Memory B cell (primary cell): ENCODE measurements at regions not wholly inside any gene's neighbourhood (a gene's known extent, or its start where the extent isn't known, plus 50 kb on each side); places are given as distances from the start of the nearest gene placed in this dataset.
"Not testable (repeated sequence)": the region's sequence is repeated elsewhere in the genome, so short reads cannot be mapped to it uniquely, and the experiment has no call there.

Experiments
- ATAC-seq: fragments of 150-1000 bp; cut with Tn5 transposase; 2 replicates; pipeline ENCODE4 v1.10.0; 2021; ENCODE audit warnings: low read depth, mild to moderate bottlenecking, moderate library complexity
- DNase-seq, 2 donors: peaks; one replicate each; pipeline ENCODE4 v3.0.0; 2022; ENCODE audit warnings: low spot score in 2 of 2
- H3K27ac Mint-ChIP-seq: one replicate; pipeline ENCODE4 v1.8.0; 2022; ENCODE audit warnings: mild to moderate bottlenecking, moderate library complexity, mixed read lengths
- H3K27me3 Mint-ChIP-seq: one replicate; pipeline ENCODE4 v1.8.0; 2022; ENCODE audit warnings: mixed read lengths
- H3K36me3 Mint-ChIP-seq: one replicate; pipeline ENCODE4 v1.8.0; 2022; ENCODE audit warnings: mild to moderate bottlenecking, mixed read lengths
- H3K4me1 Mint-ChIP-seq: one replicate; pipeline ENCODE4 v1.8.0; 2022; ENCODE audit warnings: mixed read lengths
- H3K4me3 Mint-ChIP-seq: one replicate; pipeline ENCODE4 v1.8.0; 2022; ENCODE audit warnings: mild to moderate bottlenecking, moderate library complexity, mixed read lengths
- H3K9me3 Mint-ChIP-seq: one replicate; pipeline ENCODE4 v1.8.0; 2022; ENCODE audit warnings: mixed read lengths

DNA sequence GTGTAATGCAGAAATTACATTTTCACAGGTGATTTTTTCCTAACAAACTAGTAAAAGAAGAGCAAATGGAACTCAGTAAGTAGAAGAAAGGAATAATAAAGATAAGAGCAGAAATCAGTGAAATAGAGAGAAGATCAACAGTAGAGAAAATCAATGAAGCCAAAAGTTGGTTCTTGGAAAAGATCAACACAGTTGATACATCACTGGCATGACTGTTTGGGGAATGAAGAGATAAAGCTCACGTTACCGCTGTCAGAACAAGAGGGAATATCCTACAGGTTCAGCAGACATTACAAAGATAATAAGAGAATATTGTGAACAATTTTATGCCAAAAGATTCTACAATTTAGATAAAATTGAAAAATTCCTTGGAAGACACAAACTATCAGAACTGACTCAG, 146.4 kb downstream of the ACTR3B start:
- Mint-ChIP-seq H3K36me3 (no peaks in the 10 kb centered on the region), H3K9me3 (no peaks in the 10 kb centered on the region), H3K4me1 (no peaks in the 10 kb centered on the region), H3K27ac (no peak overlapping the region), H3K4me3 (no peak overlapping the region), H3K27me3 (no peaks in the 10 kb centered on the region)
- DNase-seq: no peak
- ATAC-seq: no peak

DNA sequence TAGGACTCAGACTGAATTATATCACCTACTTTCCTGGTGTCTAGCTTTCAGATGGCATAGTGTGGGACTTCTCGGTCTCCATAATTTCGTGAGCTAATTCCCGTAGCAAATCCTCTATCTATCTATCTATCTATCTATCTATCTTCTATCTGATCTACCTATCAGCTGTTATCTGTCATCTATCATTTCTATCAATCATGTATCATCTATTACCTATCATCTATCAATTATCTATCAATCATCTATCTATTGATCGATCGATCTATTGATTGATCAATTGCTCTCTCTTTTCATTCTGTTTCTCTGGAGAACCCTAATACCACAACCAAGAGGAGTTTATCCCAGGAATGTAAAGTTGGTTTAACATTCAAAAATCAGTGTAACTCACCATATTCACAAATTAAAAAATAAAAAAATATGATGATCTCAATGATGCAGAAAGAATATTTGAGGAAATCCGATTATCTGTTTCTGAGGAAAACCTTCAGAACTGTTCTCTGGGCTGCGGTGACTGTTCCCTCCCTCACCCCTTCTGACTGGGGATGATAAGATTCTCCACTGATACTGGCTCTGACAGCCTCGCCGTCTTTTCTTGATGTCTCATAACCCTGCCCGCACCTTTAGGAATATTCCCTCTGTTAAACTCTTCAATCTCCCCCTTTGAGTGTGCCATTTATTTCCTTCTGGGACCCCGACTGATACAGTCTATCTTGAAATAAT, 147.7 kb downstream of the ACTR3B start:
- DNase-seq (no peak), ATAC-seq (no peak)
- no peak overlapping the region for H3K27ac Mint-ChIP-seq
- no peaks in the 10 kb centered on the region for H3K4me1 Mint-ChIP-seq
- no peaks in the 10 kb centered on the region for H3K36me3 Mint-ChIP-seq
- H3K9me3 Mint-ChIP-seq: no peaks in the 10 kb centered on the region
- no peak overlapping the region for H3K4me3 Mint-ChIP-seq
- H3K27me3 Mint-ChIP-seq: no peaks in the 10 kb centered on the region

DNA sequence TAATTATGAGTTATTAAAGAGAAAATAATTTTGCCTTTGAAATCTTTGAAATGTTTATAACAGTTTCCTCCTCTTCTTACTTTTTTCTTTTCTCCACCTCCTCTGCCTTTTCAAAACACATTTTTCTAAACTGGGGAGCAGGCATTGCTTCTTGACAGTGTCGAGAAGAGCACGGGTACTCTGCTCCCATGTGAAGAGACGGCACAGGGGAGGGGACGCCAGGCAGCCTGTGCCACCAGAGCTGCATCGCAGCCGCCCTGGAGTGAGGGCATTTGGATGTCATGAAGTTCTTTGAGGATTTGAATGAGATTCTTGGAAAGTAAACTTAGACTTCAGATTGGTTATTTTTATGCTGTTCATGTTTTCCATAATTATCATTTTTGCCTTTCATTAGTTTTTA, 149.7 kb downstream of the ACTR3B start:
- no peak overlapping the region for H3K27ac Mint-ChIP-seq
- ATAC-seq (no peak), DNase-seq (no peak)
- no peaks in the 10 kb centered on the region for H3K4me1 Mint-ChIP-seq
- no peaks in the 10 kb centered on the region for H3K36me3 Mint-ChIP-seq
- no peaks in the 10 kb centered on the region for H3K27me3 Mint-ChIP-seq
- no peak overlapping the region for H3K4me3 Mint-ChIP-seq
- H3K9me3 Mint-ChIP-seq: no peaks in the 10 kb centered on the region

DNA sequence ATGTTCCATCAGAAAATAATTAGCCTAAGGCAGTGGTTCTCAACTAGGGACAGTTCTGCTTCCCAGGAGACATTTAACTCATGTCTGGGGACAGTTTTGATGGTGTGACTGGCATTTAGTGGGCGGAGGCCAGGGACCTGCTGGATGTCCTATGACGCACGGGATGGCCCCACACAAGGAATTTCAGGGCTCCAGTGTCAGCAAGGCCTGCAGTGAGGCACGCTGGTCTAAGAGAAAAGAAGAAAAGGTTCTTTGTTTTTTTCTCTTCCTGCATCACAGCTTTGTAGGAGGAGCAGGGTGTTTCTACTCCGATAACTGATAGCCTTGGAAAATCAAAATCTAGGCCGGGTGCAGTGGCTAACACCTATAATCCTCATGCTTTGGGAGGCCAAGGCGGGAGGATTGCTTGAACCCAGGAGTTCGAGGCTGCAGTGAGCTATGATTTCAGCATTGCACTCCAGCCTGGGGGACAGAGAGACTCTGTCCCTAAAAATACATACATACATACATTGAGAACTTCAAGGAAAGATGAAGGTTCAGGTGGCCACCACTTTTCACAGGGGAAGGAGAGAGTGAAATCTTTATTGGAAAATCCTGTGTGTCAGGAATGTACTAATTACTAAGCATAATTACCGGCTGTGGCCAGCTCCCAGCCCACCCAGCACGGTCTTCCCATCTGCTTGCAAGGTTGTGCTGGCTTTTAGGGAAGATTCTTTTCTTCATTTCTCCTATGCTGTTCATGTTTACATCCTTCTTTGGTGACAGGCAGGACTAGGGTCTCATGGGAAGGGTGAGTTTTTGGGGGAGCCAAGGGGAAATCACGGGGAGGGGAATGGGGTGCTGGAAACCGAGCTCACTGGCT, 150.4 kb downstream of the ACTR3B start:
- no peak for DNase-seq
- Mint-ChIP-seq H3K9me3 (no peaks in the 10 kb centered on the region), H3K4me3 (no peak overlapping the region), H3K27ac (no peak overlapping the region), H3K27me3 (no peaks in the 10 kb centered on the region), H3K36me3 (no peaks in the 10 kb centered on the region), H3K4me1 (no peaks in the 10 kb centered on the region)
- no peak for ATAC-seq

DNA sequence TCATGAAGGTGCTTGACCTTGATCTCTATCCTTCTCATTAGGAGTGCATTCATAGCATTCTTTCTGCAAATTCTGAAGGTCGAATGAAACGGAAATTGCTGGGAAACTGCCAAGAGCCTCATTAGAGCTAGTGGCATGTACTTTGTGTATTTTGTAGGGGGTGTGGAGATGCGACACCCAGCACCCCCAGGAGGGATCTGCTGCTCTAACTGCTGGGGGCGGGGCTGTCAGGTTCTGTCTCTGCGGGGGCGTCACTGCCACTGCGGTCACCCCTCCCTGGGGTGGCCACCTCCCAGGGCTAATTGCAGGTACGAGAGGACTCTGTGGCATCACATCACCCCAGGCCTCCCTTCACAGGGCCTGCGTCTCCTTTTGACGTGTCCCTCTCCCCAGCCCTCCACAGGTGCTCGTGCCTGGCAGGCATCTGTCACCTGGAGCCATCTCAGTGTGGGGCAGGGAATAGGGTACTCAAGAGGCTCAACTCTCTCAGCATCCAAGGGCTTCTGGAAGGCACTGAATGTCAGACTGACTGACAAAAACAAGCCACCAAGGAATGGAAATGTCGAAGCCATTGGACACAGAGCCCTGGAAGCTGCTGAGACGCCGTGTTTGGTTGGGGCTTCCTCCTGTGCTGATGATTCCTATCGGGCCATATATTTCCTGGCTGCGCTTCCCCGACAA, 151.1 kb downstream of the ACTR3B start:
- Mint-ChIP-seq H3K27ac (no peak overlapping the region), H3K27me3 (no peaks in the 10 kb centered on the region), H3K4me1 (no peaks in the 10 kb centered on the region), H3K4me3 (no peak overlapping the region), H3K9me3 (no peaks in the 10 kb centered on the region), H3K36me3 (no peaks in the 10 kb centered on the region)
- ATAC-seq (no peak), DNase-seq (no peak)

DNA sequence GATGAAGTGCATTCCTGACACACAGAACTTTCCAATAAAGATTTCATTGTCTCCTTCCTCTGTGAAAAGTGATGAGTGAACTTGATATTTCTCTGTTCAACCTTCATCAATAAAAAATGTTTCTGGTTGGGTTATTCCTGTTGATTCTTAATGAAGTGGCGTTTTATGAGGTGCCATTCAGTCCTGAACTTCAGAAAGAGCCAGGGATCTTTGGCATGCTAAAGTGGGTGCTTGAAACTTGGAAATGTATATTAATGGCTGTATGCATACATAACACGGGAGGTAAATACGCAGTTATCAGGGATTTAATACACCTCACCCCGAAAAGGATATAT, 151.6 kb downstream of the ACTR3B start:
- Mint-ChIP-seq H3K4me1 (no peaks in the 10 kb centered on the region), H3K27ac (no peak overlapping the region), H3K36me3 (no peaks in the 10 kb centered on the region), H3K27me3 (no peaks in the 10 kb centered on the region), H3K9me3 (no peaks in the 10 kb centered on the region), H3K4me3 (no peak overlapping the region)
- DNase-seq (no peak), ATAC-seq (no peak)

DNA sequence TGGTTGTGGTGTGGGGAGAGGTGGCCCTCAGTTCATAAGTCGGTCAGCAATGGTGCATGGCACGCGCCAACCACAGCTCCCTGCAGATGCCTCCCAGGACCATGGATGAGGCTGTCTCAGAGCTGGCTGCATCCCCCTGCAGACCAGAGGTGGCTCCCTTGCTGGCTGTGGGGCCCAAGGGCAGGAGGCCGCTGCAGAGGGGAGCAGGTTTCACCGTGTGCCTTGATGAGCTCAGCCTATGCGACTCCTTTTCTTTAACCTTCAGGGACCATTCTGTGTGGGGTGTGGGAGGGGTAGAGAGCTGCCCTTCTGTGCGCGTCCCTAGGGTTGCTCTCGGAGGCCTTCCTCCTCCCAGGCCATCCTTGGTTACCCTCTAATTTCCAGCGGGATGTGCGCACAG, 152.4 kb downstream of the ACTR3B start:
- Mint-ChIP-seq H3K9me3 (no peaks in the 10 kb centered on the region), H3K4me1 (no peaks in the 10 kb centered on the region), H3K36me3 (no peaks in the 10 kb centered on the region), H3K27ac (no peak overlapping the region), H3K4me3 (no peak overlapping the region), H3K27me3 (no peaks in the 10 kb centered on the region)
- DNase-seq (no peak), ATAC-seq (no peak)

DNA sequence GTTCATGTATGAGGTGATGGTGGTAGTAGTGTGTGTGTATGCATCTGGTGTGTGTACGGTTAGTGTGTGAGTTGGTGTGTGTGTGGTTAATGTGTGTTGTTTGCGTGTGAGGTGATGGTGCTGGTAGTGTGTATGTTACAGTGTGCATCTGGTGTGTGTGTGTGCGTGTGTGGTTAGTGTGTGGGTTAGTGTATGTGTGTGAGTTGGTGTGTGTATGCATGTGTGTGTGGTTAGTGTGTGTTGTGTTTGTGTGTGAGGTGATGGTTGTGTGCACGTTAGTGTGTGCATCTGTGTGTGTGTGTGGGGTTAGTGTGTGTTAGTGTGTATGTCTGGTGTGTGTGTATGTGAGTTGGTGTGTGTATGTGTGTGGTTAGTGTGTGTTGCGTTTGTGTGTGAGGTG, 153.0 kb downstream of the ACTR3B start:
- Mint-ChIP-seq H3K9me3 (no peaks in the 10 kb centered on the region), H3K4me3 (no peak overlapping the region), H3K27me3 (no peaks in the 10 kb centered on the region), H3K36me3 (no peaks in the 10 kb centered on the region), H3K27ac (no peak overlapping the region), H3K4me1 (no peaks in the 10 kb centered on the region)
- no peak for DNase-seq
- no peak for ATAC-seq

DNA sequence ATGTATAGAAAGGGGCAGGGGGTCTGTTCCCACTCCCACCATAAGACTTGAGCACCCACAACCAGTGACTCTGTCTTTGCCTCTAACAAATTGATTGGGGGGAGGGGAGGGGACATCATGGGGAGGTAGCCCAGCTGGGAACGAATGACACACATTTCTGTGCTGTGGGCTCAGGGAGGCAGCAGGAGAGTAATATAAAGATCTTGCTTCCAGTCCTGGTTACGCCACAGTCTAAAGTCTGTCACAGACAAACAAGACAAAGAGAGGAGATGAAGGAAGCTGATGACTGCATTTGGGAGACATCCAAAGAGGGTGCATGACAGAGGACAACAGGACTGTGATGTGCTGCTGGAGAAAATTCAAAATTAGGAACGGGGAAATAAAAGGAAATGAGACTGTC, 153.9 kb downstream of the ACTR3B start:
- Mint-ChIP-seq H3K9me3 (peaks cover 2% of the 10 kb centered on the region), H3K27ac (no peak overlapping the region), H3K27me3 (no peaks in the 10 kb centered on the region), H3K4me3 (no peak overlapping the region), H3K4me1 (no peaks in the 10 kb centered on the region), H3K36me3 (no peaks in the 10 kb centered on the region)
- DNase-seq: no peak
- ATAC-seq: no peak

DNA sequence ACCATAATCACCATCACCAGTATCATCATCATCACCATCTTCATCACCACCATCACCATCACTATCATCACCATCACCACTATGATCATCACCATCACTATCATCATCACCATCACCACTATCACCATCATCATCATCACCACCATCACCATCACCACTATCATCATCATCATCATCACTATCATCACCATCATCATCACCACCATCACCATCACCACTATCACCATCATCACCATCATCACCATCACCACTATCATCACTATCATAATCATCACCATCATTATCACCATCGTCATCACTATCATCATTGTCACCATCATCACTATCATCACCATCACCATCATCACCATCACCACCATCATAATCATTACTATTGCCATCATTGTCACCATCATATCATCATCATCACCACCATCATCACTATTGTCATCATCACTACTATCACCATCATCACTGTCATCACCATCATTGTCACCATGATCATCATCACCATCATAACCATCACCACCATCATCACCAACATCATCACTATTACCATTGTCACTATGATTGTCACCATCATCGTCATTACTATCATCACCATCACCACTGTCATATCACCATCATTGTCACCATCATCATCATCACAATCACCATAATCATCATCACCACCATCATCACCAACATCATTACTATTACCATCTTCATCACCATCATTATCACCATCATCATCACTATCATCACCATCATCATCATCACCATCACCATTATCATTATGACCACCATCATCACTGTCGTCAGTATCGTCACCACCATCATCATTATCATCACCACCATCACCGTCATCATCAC, 154.7 kb downstream of the ACTR3B start:
- Mint-ChIP-seq H3K4me1 (no peaks in the 10 kb centered on the region), H3K9me3 (peaks cover 2% of the 10 kb centered on the region), H3K27me3 (no peaks in the 10 kb centered on the region), H3K27ac (no peak overlapping the region), H3K36me3 (no peaks in the 10 kb centered on the region), H3K4me3 (no peak overlapping the region)
- no peak for ATAC-seq
- DNase-seq: no peak

DNA sequence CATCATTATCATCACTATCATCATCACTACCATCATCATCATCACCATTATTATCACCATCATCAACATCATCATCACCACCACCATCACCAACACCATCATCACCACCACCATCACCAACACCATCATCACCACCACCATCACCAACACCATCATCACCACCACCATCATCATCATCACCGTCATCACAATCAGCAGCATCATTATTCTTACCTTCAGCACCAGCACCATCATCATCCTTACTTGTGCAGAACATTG, 155.2 kb downstream of the ACTR3B start:
- DNase-seq, H3K4me1 Mint-ChIP-seq, H3K4me3 Mint-ChIP-seq, H3K27ac Mint-ChIP-seq, H3K36me3 Mint-ChIP-seq, ATAC-seq, H3K27me3 Mint-ChIP-seq, H3K9me3 Mint-ChIP-seq: not testable (repeated sequence)

DNA sequence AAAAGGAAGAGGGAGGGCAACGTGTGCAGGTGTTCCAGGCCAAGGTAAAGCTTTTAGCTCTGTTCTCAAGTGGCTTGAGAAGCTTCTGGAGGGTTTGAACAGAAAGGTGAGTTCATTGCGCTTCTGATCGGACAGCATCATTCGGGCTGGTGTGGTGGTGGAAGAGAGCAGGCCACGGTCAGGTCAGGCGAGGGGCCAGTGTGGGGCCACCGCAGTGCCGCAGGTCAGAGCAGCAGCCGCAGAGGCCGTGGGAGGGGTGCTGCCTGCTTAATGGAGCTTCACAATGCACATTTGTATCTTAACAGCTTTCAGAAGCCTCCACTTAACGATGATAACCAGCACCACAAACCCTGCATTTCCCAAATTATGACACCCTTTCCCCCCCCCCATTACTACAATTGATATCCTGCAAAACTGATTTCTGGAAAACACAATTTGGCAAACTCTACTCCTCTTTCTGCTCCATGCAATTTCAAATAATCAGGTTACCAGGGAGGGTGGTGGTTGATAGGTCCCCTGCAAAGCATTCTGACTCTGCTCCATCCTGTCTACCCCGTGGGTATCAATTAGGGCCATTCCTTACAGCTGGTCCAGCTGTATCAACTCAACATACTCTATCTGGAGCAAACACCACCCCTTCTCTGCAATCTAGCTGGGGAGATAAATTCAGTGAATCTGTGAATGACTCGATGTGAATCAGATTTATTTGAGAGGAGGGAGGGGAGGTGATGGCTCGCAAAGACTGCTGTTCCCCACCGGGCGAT, 162.9 kb downstream of the ACTR3B start:
- peaks cover 18% of the 10 kb centered on the region for H3K27me3 Mint-ChIP-seq
- H3K9me3 Mint-ChIP-seq: peaks cover 10% of the 10 kb centered on the region
- no peaks in the 10 kb centered on the region for H3K4me1 Mint-ChIP-seq
- H3K4me3 Mint-ChIP-seq: no peak overlapping the region
- H3K27ac Mint-ChIP-seq: no peak overlapping the region
- DNase-seq: no peak
- H3K36me3 Mint-ChIP-seq: peaks cover 6% of the 10 kb centered on the region
- ATAC-seq: no peak

DNA sequence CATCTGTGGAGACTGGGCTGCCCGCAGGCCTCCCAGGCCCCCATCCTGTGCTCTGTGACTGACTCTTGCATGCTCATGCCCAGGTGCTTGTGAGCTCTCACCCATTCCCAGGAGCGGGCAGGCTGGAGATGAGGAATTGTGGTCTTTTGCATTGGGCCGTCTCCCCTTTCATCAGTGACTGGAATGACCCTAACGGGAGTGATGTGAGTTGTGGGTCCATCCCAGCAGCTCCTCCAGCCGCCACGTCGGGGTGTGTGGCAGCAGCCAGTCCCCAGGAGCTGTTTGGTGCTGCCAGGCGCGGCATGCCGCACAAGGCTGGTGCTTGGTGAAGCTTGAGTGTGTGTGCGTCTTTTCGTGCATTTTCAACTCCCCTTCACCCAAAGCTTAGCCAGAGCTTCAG, 164.2 kb downstream of the ACTR3B start:
- Mint-ChIP-seq H3K9me3 (peaks cover 8% of the 10 kb centered on the region), H3K27me3 (peaks cover 18% of the 10 kb centered on the region), H3K27ac (no peak overlapping the region), H3K4me1 (no peaks in the 10 kb centered on the region), H3K36me3 (peaks cover 6% of the 10 kb centered on the region), H3K4me3 (no peak overlapping the region)
- DNase-seq (no peak), ATAC-seq (no peak)
